Uterus (tissue), 3 donors: ENCODE measurements at regions not wholly inside any gene's neighbourhood (a gene's known extent, or its start where the extent isn't known, plus 50 kb on each side); places are given as distances from the start of the nearest gene placed in this dataset.

Experiments
- DNase-seq, 2 donors: peaks; one replicate each; pipeline ENCODE4 v3.0.0-alpha.2; 2019 to 2020
- H3K27ac ChIP-seq, 2 donors: fragments of 200-600 bp; sonication (generic); 1 replicate in 1 of 2; 2 replicates in 1 of 2; pipeline ENCODE4 v1.5.1; 2016 to 2018
- H3K27me3 ChIP-seq, 2 donors: fragments of 200-600 bp; sonication (generic); one replicate each; pipeline ENCODE4 v1.5.1; 2018 to 2019; ENCODE audit warnings: control low read depth in 1 of 2
- H3K36me3 ChIP-seq, 2 donors: fragments of 200-600 bp; sonication (generic); one replicate each; pipeline ENCODE4 v1.5.1; 2019; ENCODE audit warnings: control low read depth in 1 of 2
- H3K4me1 ChIP-seq, 2 donors: fragments of 200-600 bp; sonication (generic); one replicate each; pipeline ENCODE4 v1.5.1; 2018 to 2019; ENCODE audit warnings: control low read depth in 1 of 2
- H3K4me3 ChIP-seq, 2 donors: fragments of 200-600 bp; sonication (generic); 1 replicate in 1 of 2; 2 replicates in 1 of 2; pipeline ENCODE4 v1.5.1; 2018 to 2019; ENCODE audit warnings: mild to moderate bottlenecking in 1 of 2
- H3K9me3 ChIP-seq, 2 donors: fragments of 200-600 bp; sonication (generic); one replicate each; pipeline ENCODE4 v1.5.1; 2019; ENCODE audit warnings: control low read depth in 1 of 2
- POLR2A ChIP-seq, 2 donors: fragments of 450-650 bp; IDR thresholded peaks; one replicate each; pipeline ENCODE4 v1.6.1; 2016; ENCODE audit warnings: antibody characterized with exemption in 2 of 2, mild to moderate bottlenecking in 1 of 2, moderate library complexity in 1 of 2
- intact Hi-C: fragments of 100-400 bp; cut with DNase I; formaldehyde crosslinking; loops from one replicate; pipeline ENCODE4 v1.15.1; 2023; ENCODE audit warnings: low total_unique reads
- TF ChIP-seq, protein P1 (sequence below), 4 experiments: fragments of 200-600 bp in 2 of 4; fragments of 450-650 bp in 2 of 4; sonication (generic) in 2 of 4; IDR thresholded peaks; one replicate each; pipeline ENCODE4 v1.5.1; 2016 to 2019; ENCODE audit warnings: antibody characterized with exemption in 4 of 4, mild to moderate bottlenecking in 2 of 4, moderate library complexity in 1 of 4
- donor health status: DM: yes; HTN: yes; CAD: no.

DNA sequence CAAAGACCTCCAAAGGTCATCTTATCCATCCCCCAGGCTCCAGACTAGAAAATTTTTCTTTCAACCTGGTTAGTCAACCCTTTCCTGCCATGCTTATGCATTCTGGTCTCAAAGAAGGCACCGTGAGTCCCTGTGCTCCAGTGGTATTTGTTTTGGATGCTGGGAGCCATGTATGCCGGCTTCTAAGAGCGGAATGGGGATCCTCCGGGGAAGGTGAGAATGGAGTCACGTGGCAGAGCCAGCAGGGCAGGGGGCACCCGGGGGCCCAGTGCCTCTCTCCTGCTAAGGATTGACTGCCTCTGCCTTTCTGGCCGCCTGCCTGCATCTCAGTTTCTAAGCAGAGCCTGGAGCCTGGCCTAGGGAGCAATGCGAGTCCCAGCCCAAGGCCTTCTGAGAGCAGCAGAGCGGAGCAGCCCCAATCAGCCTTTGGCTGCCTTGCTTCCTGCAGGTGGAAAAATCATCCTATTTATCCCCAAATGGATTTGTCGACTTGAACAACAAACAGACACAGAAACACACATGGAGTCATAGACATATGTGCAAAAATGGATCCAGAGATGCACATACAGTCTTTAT lies 141.0 kb downstream of the PJA1 start:
- no peak overlapping the region for H3K4me3 ChIP-seq
- TF ChIP-seq, protein P1, sequence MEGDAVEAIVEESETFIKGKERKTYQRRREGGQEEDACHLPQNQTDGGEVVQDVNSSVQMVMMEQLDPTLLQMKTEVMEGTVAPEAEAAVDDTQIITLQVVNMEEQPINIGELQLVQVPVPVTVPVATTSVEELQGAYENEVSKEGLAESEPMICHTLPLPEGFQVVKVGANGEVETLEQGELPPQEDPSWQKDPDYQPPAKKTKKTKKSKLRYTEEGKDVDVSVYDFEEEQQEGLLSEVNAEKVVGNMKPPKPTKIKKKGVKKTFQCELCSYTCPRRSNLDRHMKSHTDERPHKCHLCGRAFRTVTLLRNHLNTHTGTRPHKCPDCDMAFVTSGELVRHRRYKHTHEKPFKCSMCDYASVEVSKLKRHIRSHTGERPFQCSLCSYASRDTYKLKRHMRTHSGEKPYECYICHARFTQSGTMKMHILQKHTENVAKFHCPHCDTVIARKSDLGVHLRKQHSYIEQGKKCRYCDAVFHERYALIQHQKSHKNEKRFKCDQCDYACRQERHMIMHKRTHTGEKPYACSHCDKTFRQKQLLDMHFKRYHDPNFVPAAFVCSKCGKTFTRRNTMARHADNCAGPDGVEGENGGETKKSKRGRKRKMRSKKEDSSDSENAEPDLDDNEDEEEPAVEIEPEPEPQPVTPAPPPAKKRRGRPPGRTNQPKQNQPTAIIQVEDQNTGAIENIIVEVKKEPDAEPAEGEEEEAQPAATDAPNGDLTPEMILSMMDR (IDR thresholded peaks at IDR 0.05), result no peak
- no peak for TF ChIP-seq POLR2A (IDR thresholded peaks at IDR 0.05)
- no peak for DNase-seq
- no peaks in the 10 kb centered on the region for H3K36me3 ChIP-seq
- H3K4me1 ChIP-seq, result no peaks in the 10 kb centered on the region
- H3K9me3 ChIP-seq, result no peaks in the 10 kb centered on the region
- peaks cover 0 to 3% of the 10 kb centered on the region in 2 donors for H3K27me3 ChIP-seq
- intact Hi-C loops, result no loop called here
- H3K27ac ChIP-seq, result peak overlapping the region; percentile 7 to 49

DNA sequence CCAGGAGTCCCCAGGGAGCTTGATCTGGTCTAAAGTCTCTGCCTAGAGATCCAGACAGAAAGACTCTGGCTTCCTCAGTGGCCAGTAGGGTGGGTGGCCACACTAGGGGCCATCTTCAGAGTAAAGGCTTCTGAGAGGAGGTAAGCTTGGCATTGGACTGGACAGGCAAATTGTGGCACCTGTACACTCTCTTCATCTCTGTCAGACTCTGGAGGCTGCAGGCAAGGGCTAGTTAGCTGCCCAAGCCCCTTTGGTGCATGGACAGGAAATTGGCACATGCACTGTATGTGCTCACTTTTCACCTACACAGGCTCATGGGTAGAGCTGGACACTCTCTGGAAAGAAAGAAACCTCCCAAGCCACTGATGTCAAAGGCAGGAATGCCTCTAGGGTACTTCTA lies 142.8 kb downstream of the PJA1 start:
- intact Hi-C loops, result no loop called here
- Histone ChIP-seq H3K4me3 (no peak overlapping the region), H3K4me1 (no peaks in the 10 kb centered on the region), H3K36me3 (no peaks in the 10 kb centered on the region), H3K27me3 (peaks cover 0 to 3% of the 10 kb centered on the region in 2 donors), H3K27ac (no peak overlapping the region), H3K9me3 (no peaks in the 10 kb centered on the region)
- DNase-seq, result no peak
- TF ChIP-seq POLR2A (IDR thresholded peaks at IDR 0.05), result no peak
- TF ChIP-seq, protein P1 (IDR thresholded peaks at IDR 0.05), result no peak

DNA sequence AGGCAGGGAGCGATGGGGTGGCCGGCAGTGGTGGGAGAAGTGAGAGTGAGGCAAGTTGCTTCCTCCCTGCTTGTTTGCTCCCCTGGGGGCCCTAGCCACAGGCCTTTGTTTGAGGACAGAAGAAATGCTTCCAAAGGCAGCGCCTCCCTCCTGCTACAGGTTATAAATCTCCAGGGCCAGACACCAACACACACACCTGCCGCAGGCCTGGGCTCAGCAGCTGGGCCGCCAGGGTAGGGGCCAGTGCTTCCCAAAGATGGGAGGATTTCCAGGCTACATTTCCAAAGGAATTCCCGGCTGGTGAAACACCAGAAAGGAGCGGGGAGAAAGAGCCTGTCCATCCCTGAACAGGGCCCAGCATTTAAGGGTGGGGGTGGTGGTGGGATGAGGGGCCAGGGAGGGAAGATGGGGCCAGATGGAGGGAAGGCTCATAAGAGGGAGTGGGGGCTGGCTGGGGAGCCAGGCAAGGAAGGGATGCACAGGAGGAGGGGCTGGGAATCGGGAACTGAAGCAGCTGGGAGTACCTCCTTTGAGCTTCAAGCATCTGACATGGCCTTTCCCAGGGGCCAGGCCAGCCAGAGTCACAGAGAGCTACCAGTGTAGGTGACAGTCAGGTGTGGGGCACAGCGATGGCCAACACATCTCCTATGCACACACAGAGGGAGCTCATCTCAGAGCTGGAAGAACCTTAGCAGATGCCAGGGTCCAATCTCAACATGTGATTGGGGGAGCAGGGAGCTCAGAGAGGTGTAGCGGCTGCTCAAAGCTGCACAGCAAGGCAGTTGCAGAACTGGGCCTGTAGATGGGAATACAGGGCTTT lies 143.9 kb downstream of the PJA1 start:
- peak in 1 of 2 donors; percentile 34 for DNase-seq
- peaks cover 0 to 3% of the 10 kb centered on the region in 2 donors for H3K27me3 ChIP-seq
- intact Hi-C loops, result no loop called here
- peak overlapping the region in 1 of 2 donors; percentile 3 for H3K27ac ChIP-seq
- no peaks in the 10 kb centered on the region for H3K9me3 ChIP-seq
- TF ChIP-seq POLR2A (IDR thresholded peaks at IDR 0.05), result no peak
- TF ChIP-seq, protein P1 (IDR thresholded peaks at IDR 0.05), result no peak
- H3K36me3 ChIP-seq, result no peaks in the 10 kb centered on the region
- no peaks in the 10 kb centered on the region for H3K4me1 ChIP-seq
- no peak overlapping the region for H3K4me3 ChIP-seq

DNA sequence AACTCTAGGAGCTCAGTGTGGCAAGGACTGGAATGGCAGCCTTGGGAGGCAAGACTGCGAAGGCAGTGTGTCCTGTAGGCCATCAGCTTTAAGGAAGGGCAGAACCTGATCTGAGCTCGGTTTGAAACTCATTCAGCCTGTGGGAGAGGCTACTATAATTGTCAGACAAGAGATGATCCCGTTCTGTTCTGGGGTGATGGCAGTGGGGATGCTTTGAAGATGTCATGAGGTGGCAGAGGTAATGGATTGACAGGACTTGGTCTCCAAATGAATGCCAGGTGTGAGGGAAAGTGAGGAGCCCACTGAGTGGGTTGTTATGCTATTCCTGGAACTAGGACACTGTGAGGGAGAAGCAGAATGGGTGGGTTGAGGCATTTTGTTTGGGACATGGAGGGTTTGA lies 144.9 kb downstream of the PJA1 start:
- Histone ChIP-seq H3K4me1 (no peaks in the 10 kb centered on the region), H3K27me3 (peaks cover 0 to under 1% of the 10 kb centered on the region in 2 donors), H3K4me3 (no peak overlapping the region), H3K9me3 (no peaks in the 10 kb centered on the region), H3K36me3 (no peaks in the 10 kb centered on the region), H3K27ac (no peak overlapping the region)
- no peak for TF ChIP-seq POLR2A (IDR thresholded peaks at IDR 0.05)
- TF ChIP-seq, protein P1 (IDR thresholded peaks at IDR 0.05), result no peak
- intact Hi-C loops, result no loop called here
- no peak for DNase-seq
